ENCODE measurements at regions not wholly inside any gene's neighbourhood (a gene's known extent, or its start where the extent isn't known, plus 50 kb on each side); places are given as distances from the start of the nearest gene placed in this dataset.

- TF ChIP-seq CTCF (IDR thresholded peaks at IDR 0.05) (no peak), POLR2A (IDR thresholded peaks at IDR 0.05) (no peak), POLR2AphosphoS5 (IDR thresholded peaks at IDR 0.05; ENCODE audit: insufficient read depth in 1 of 2, low read depth in 1 of 2) (no peak)
Measured at GRCh38 chr13:32946558-32946957, 69.7 kb upstream of the KL start.
